Colonic mucosa (tissue), 4 donors: ENCODE measurements at regions not wholly inside any gene's neighbourhood (a gene's known extent, or its start where the extent isn't known, plus 50 kb on each side); places are given as distances from the start of the nearest gene placed in this dataset.
"Not testable (repeated sequence)": the region's sequence is repeated elsewhere in the genome, so short reads cannot be mapped to it uniquely, and the experiment has no call there.

Source experiments
- DNase-seq: peaks from one replicate; pipeline ENCODE4 v3.0.0-alpha.2; 2020
- H3K27ac ChIP-seq: fragments of 200-600 bp; one replicate; pipeline ENCODE4 v1.8.0; 2021
- H3K27me3 ChIP-seq: fragments of 200-600 bp; one replicate; pipeline ENCODE4 v1.8.0; 2021
- H3K36me3 ChIP-seq: fragments of 200-600 bp; one replicate; pipeline ENCODE4 v1.8.0; 2021
- H3K4me1 ChIP-seq: fragments of 200-600 bp; one replicate; pipeline ENCODE4 v1.8.0; 2021; ENCODE audit warnings: mild to moderate bottlenecking
- H3K4me3 ChIP-seq: fragments of 200-600 bp; one replicate; pipeline ENCODE4 v1.8.0; 2021
- H3K9ac ChIP-seq, 2 donors: one replicate each; pipeline ENCODE4 v1.7.0; 2013; ENCODE audit warnings: control low read depth in 2 of 2, low read depth in 2 of 2, low read length in 2 of 2
- H3K9me3 ChIP-seq: fragments of 200-600 bp; one replicate; pipeline ENCODE4 v1.8.0; 2021
- CTCF ChIP-seq: fragments of 200-600 bp; IDR thresholded peaks from one replicate; pipeline ENCODE4 v1.8.0; 2022; ENCODE audit warnings: antibody characterized with exemption, mild to moderate bottlenecking
- intact Hi-C: fragments of 100-400 bp; cut with DNase I; formaldehyde crosslinking; loops from one replicate; pipeline ENCODE4 v1.14.1; 2022
- donor health status: healthy.
- donor health status: DM: no; HTN: no; CAD: no.
- donor health status: DM: no; HTN: no; CAD: no.

- intact Hi-C loops, result no loop called here
- no peak overlapping the region for H3K9ac ChIP-seq
- H3K27ac ChIP-seq, result no peak overlapping the region
- H3K27me3 ChIP-seq, result no peaks in the 10 kb centered on the region
- H3K9me3 ChIP-seq, result no peaks in the 10 kb centered on the region
- H3K36me3 ChIP-seq, result no peaks in the 10 kb centered on the region
- no peak for TF ChIP-seq CTCF
- no peak overlapping the region for H3K4me3 ChIP-seq
- no peaks in the 10 kb centered on the region for H3K4me1 ChIP-seq
- DNase-seq, result no peak
Measured at GRCh38 chr4:59455751-59456150, 1744.4 kb upstream of the ADGRL3 start.

- H3K4me1 ChIP-seq, result no peaks in the 10 kb centered on the region
- no peak overlapping the region for H3K4me3 ChIP-seq
- no peaks in the 10 kb centered on the region for H3K36me3 ChIP-seq
Measured at GRCh38 chr4:59457576-59457975, 1742.5 kb upstream of the ADGRL3 start.

GRCh38 chr4:59484944-59485343 is 1715.2 kb upstream of the ADGRL3 start:
- Histone ChIP-seq H3K27ac (no peak overlapping the region), H3K4me3 (no peak overlapping the region), H3K9me3 (no peaks in the 10 kb centered on the region), H3K4me1 (no peaks in the 10 kb centered on the region), H3K36me3 (no peaks in the 10 kb centered on the region), H3K9ac (no peak overlapping the region), H3K27me3 (no peaks in the 10 kb centered on the region)
- intact Hi-C loops, result no loop called here
- TF ChIP-seq CTCF, result no peak
- DNase-seq, result no peak

More at GRCh38 chr4:59457576-59457975, 1742.5 kb upstream of the ADGRL3 start:
- no peak for TF ChIP-seq CTCF
- intact Hi-C loops, result no loop called here
- DNase-seq, result no peak
- Histone ChIP-seq H3K27ac (no peak overlapping the region), H3K27me3 (no peaks in the 10 kb centered on the region), H3K9ac (no peak overlapping the region), H3K9me3 (no peaks in the 10 kb centered on the region)

- DNase-seq, result no peak
- Histone ChIP-seq H3K9ac (no peak overlapping the region), H3K4me3 (no peak overlapping the region), H3K27ac (no peak overlapping the region), H3K27me3 (no peaks in the 10 kb centered on the region), H3K36me3 (no peaks in the 10 kb centered on the region), H3K4me1 (no peaks in the 10 kb centered on the region), H3K9me3 (no peaks in the 10 kb centered on the region)
- TF ChIP-seq CTCF, result no peak
- intact Hi-C loops, result no loop called here
Measured at GRCh38 chr4:59500103-59500502, 1700.0 kb upstream of the ADGRL3 start.

GRCh38 chr4:59503731-59504130 is 1696.4 kb upstream of the ADGRL3 start:
- no peaks in the 10 kb centered on the region for H3K36me3 ChIP-seq
- no peaks in the 10 kb centered on the region for H3K9me3 ChIP-seq
- no peak for DNase-seq
- TF ChIP-seq CTCF, result no peak
- no peak overlapping the region for H3K27ac ChIP-seq
- H3K4me1 ChIP-seq, result no peaks in the 10 kb centered on the region
- intact Hi-C loops, result no loop called here
- H3K27me3 ChIP-seq, result no peaks in the 10 kb centered on the region
- H3K4me3 ChIP-seq, result no peak overlapping the region
- no peak overlapping the region for H3K9ac ChIP-seq

GRCh38 chr4:59511809-59512208 is 1688.3 kb upstream of the ADGRL3 start:
- not testable (repeated sequence) for H3K9ac ChIP-seq, DNase-seq

More at GRCh38 chr4:59511809-59512208, 1688.3 kb upstream of the ADGRL3 start:
- H3K36me3 ChIP-seq, intact Hi-C loops, H3K4me1 ChIP-seq, H3K27ac ChIP-seq, H3K27me3 ChIP-seq, H3K9me3 ChIP-seq, H3K4me3 ChIP-seq: not testable (repeated sequence)
